ENCODE measurements at regions not wholly inside any gene's neighbourhood (a gene's known extent, or its start where the extent isn't known, plus 50 kb on each side); places are given as distances from the start of the nearest gene placed in this dataset.

DNA sequence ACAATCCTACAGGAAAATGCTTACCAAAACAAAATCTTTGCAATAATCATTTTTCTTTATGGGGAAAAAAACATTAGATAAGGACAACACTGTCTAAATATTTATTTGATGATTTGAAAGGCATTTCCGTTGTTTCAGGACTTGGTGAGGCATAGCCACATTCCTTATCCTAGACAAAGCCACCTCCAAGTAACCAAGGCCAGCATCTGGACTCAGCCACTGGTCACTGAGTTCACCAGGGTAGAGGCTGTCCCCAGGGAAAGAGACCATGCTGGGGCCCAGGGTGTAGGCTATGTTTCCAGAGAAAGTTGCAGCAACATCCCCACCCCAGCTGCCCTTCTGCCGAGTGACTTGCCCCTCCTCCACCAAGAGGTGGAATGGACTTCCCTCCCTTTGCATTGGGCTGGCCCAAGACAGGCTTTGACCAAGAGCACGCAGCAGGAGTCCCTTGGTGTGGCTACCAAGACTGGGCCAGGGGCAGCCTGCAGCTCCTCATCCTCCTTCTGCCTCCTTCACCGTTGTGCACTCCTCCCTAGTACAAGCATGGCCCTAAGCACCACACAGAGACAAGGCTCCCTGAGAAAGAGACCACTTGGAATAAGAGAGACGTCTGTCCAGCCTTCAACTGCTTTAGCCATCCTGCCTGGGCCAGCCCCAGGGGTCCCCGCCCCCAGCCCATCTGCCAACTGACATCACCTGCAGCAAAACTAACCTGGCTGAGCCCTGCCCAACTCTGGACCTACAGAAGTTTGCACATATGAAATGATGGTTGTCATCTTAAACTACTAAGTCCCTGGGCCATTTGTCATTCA is 68.1 kb upstream of the SPIN1 start:
- Histone ChIP-seq H3K9me3 (ENCODE audit: control insufficient read depth, insufficient read depth, low read depth, low read length) (no peaks in the 10 kb centered on the region), H3K36me3 (ENCODE audit: control insufficient read depth in 2 of 2, insufficient read depth in 1 of 2, low read length in 2 of 2) (no peaks in the 10 kb centered on the region), H3K4me3 (ENCODE audit: low read depth, low read length) (no peak overlapping the region), H3K27ac (ENCODE audit: extremely low read depth, low read depth, low read length) (no peak overlapping the region), H3K4me1 (ENCODE audit: control insufficient read depth, insufficient read depth, low read length) (no peaks in the 10 kb centered on the region)
- CTCF ChIA-PET, result no interaction called here
- POLR2A ChIA-PET, result no interaction called here
- no peak for TF ChIP-seq ZNF202 (tag by site-specific recombination; IDR thresholded peaks at IDR 0.05; ENCODE audit: borderline replicate concordance)
- TF ChIP-seq ZNF558 (tag by site-specific recombination; IDR thresholded peaks at IDR 0.05), result no peak
- TF ChIP-seq ZNF776 (tag by site-specific recombination; IDR thresholded peaks at IDR 0.05; ENCODE audit: borderline replicate concordance), result no peak
- TF ChIP-seq, protein P1, sequence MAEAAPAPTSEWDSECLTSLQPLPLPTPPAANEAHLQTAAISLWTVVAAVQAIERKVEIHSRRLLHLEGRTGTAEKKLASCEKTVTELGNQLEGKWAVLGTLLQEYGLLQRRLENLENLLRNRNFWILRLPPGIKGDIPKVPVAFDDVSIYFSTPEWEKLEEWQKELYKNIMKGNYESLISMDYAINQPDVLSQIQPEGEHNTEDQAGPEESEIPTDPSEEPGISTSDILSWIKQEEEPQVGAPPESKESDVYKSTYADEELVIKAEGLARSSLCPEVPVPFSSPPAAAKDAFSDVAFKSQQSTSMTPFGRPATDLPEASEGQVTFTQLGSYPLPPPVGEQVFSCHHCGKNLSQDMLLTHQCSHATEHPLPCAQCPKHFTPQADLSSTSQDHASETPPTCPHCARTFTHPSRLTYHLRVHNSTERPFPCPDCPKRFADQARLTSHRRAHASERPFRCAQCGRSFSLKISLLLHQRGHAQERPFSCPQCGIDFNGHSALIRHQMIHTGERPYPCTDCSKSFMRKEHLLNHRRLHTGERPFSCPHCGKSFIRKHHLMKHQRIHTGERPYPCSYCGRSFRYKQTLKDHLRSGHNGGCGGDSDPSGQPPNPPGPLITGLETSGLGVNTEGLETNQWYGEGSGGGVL (tag by site-specific recombination; IDR thresholded peaks at IDR 0.05), result no peak
- TF ChIP-seq ZFHX2 (tag by site-specific recombination; conservative IDR thresholded peaks at IDR 0.05), result no peak
- TF ChIP-seq ZNF404 (tag by site-specific recombination; IDR thresholded peaks at IDR 0.05), result no peak
- TF ChIP-seq ZNF623 (tag by site-specific recombination; IDR thresholded peaks at IDR 0.05), result no peak
- TF ChIP-seq, protein P2, sequence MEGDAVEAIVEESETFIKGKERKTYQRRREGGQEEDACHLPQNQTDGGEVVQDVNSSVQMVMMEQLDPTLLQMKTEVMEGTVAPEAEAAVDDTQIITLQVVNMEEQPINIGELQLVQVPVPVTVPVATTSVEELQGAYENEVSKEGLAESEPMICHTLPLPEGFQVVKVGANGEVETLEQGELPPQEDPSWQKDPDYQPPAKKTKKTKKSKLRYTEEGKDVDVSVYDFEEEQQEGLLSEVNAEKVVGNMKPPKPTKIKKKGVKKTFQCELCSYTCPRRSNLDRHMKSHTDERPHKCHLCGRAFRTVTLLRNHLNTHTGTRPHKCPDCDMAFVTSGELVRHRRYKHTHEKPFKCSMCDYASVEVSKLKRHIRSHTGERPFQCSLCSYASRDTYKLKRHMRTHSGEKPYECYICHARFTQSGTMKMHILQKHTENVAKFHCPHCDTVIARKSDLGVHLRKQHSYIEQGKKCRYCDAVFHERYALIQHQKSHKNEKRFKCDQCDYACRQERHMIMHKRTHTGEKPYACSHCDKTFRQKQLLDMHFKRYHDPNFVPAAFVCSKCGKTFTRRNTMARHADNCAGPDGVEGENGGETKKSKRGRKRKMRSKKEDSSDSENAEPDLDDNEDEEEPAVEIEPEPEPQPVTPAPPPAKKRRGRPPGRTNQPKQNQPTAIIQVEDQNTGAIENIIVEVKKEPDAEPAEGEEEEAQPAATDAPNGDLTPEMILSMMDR (tag by site-specific recombination; IDR thresholded peaks at IDR 0.05), result no peak
- TF ChIP-seq ZNF366 (tag by site-specific recombination; conservative IDR thresholded peaks at IDR 0.05), result no peak
- TF ChIP-seq ZNF654 (tag by site-specific recombination; IDR thresholded peaks at IDR 0.05; ENCODE audit: low read depth), result no peak
- no peak for TF ChIP-seq GLI4 (tag by site-specific recombination; IDR thresholded peaks at IDR 0.05)
- no peak for TF ChIP-seq ZNF830 (tag by site-specific recombination; IDR thresholded peaks at IDR 0.05; ENCODE audit: low read depth)
- TF ChIP-seq ZNF341 (tag by site-specific recombination; IDR thresholded peaks at IDR 0.05; ENCODE audit: low read depth), result no peak
- no peak for TF ChIP-seq EGR2 (tag by site-specific recombination; IDR thresholded peaks at IDR 0.05; ENCODE audit: low read depth)
- TF ChIP-seq, protein P3, sequence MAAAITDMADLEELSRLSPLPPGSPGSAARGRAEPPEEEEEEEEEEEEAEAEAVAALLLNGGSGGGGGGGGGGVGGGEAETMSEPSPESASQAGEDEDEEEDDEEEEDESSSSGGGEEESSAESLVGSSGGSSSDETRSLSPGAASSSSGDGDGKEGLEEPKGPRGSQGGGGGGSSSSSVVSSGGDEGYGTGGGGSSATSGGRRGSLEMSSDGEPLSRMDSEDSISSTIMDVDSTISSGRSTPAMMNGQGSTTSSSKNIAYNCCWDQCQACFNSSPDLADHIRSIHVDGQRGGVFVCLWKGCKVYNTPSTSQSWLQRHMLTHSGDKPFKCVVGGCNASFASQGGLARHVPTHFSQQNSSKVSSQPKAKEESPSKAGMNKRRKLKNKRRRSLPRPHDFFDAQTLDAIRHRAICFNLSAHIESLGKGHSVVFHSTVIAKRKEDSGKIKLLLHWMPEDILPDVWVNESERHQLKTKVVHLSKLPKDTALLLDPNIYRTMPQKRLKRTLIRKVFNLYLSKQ (tag by site-specific recombination; IDR thresholded peaks at IDR 0.05; ENCODE audit: borderline replicate concordance), result no peak
- no peak for TF ChIP-seq YY1 (tag by site-specific recombination; IDR thresholded peaks at IDR 0.05)
- no peak for TF ChIP-seq ZNF416 (tag by site-specific recombination; IDR thresholded peaks at IDR 0.05)
- TF ChIP-seq ZBTB1 (tag by site-specific recombination; IDR thresholded peaks at IDR 0.05), result no peak
- TF ChIP-seq ZNF596 (tag by site-specific recombination; IDR thresholded peaks at IDR 0.05), result no peak

Data from HEK293 (cell line).